H1 (cell line): ENCODE measurements at regions not wholly inside any gene's neighbourhood (a gene's known extent, or its start where the extent isn't known, plus 50 kb on each side); places are given as distances from the start of the nearest gene placed in this dataset.

ENCODE experiments used
- CTCF ChIA-PET: fragments of 300-600 bp; sonication (Branson Sonifier 250); formaldehyde crosslinking; loops from one replicate; lab custom pipeline; 2021; ENCODE audit not compliant: partially characterized antibody; lab: Charles Lee
- POLR2A ChIA-PET: fragments of 300-600 bp; sonication (Branson Sonifier 250); formaldehyde crosslinking; loops from one replicate; lab custom pipeline; 2021; ENCODE audit warnings: inconsistent platforms; ENCODE audit not compliant: partially characterized antibody; lab: Charles Lee
- DNase-seq, 2 experiments: peaks; one replicate each; pipeline versions ENCODE4 v3.0.0 to v3.0.0-alpha.2; 2010 to 2022; ENCODE audit warnings: low spot score in 2 of 2, low read depth in 1 of 2, mixed read lengths in 1 of 2
- FAIRE-seq: peaks from 2 replicates; lab custom pipeline; 2011; peaks lifted over from hg19 to GRCh38; lab: Jason Lieb, UNC
- H2AFZ ChIP-seq: 2 replicates; pipeline ENCODE4 v1.8.1; 2012; ENCODE audit warnings: low read length, inconsistent platforms
- H2AK5ac ChIP-seq: 2 replicates; pipeline ENCODE4 v1.6.1; 2013; ENCODE audit warnings: low read depth, low read length
- H2BK120ac ChIP-seq: replicated peaks from 2 replicates; pipeline ENCODE3; 2013; ENCODE audit warnings: low read depth, low read length, inconsistent platforms
- H2BK12ac ChIP-seq: 2 replicates; pipeline ENCODE4 v1.6.1; 2013; ENCODE audit warnings: low read depth, low read length
- H2BK15ac ChIP-seq: 2 replicates; pipeline ENCODE4 v1.6.1; 2013; ENCODE audit warnings: low read length
- H2BK20ac ChIP-seq: 2 replicates; pipeline ENCODE4 v1.6.1; 2013; ENCODE audit warnings: low read length
- H2BK5ac ChIP-seq: 2 replicates; pipeline ENCODE4 v1.6.1; 2013; ENCODE audit warnings: low read depth, low read length
- H3K14ac ChIP-seq: 2 replicates; pipeline ENCODE4 v1.6.1; 2013; ENCODE audit warnings: inconsistent platforms; ENCODE audit not compliant: insufficient read length
- H3K18ac ChIP-seq: 2 replicates; pipeline ENCODE4 v1.6.1; 2013; ENCODE audit warnings: low read length; ENCODE audit errors: extremely low read depth
- H3K23ac ChIP-seq: 2 replicates; pipeline ENCODE4 v1.6.1; 2013; ENCODE audit warnings: inconsistent platforms; ENCODE audit not compliant: insufficient read length
- H3K23me2 ChIP-seq: 2 replicates; pipeline ENCODE4 v1.6.1; 2013; ENCODE audit warnings: low read depth, low read length
- H3K27ac ChIP-seq: 2 replicates; pipeline ENCODE4 v1.6.1; 2011; ENCODE audit warnings: low read depth, low read length, inconsistent platforms
- H3K27me3 ChIP-seq, 4 experiments: replicated peaks in 1 of 4; 1 replicate in 1 of 4; 2 replicates in 3 of 4; pipeline versions ENCODE4 v1.6.1 to v1.8.1; 2011 to 2013; ENCODE audit warnings: low read length in 3 of 4, mild to moderate bottlenecking in 3 of 4, inconsistent platforms in 2 of 4, mixed read lengths in 2 of 4, moderate library complexity in 1 of 4; ENCODE audit not compliant: control insufficient read depth in 3 of 4, insufficient read depth in 3 of 4; ENCODE audit errors: extremely low read depth in 1 of 4
- H3K36me3 ChIP-seq, 4 experiments: 2 replicates each; pipeline versions ENCODE4 v1.6.1 to v1.8.1; 2011 to 2013; ENCODE audit warnings: mild to moderate bottlenecking in 4 of 4, low read length in 3 of 4, moderate library complexity in 2 of 4, control low read depth in 1 of 4, inconsistent platforms in 1 of 4; ENCODE audit not compliant: insufficient read depth in 4 of 4, control insufficient read depth in 2 of 4
- H3K4ac ChIP-seq: replicated peaks from 2 replicates; pipeline ENCODE3; 2013; ENCODE audit warnings: low read length, low read depth, mixed read lengths, inconsistent platforms; ENCODE audit not compliant: insufficient read length
- H3K4me1 ChIP-seq, 4 experiments: replicated peaks in 1 of 4; 1 replicate in 1 of 4; 2 replicates in 3 of 4; pipeline versions ENCODE4 v1.6.1 to v1.8.1; 2011 to 2013; ENCODE audit warnings: low read length in 3 of 4, inconsistent platforms in 2 of 4, mixed read lengths in 1 of 4; ENCODE audit not compliant: insufficient read depth in 4 of 4, control insufficient read depth in 3 of 4
- H3K4me2 ChIP-seq, 2 experiments: 2 replicates each; pipeline versions ENCODE4 v1.6.1 to v1.8.1; 2011 to 2013; ENCODE audit warnings: low read depth in 2 of 2, low read length in 2 of 2, control low read depth in 1 of 2, inconsistent platforms in 1 of 2, mild to moderate bottlenecking in 1 of 2; ENCODE audit not compliant: insufficient read depth in 1 of 2
- H3K4me3 ChIP-seq, 4 experiments: fragments of 200-600, 300-600 bp in 1 of 4; sonication (generic), shearing (Covaris generic), sonication (Bioruptor Twin) in 1 of 4; 2 replicates each; pipeline versions ENCODE4 v1.5.1 to v1.8.1; 2011 to 2016; ENCODE audit warnings: low read length in 4 of 4, low read depth in 3 of 4, control low read depth in 2 of 4, inconsistent platforms in 2 of 4, mild to moderate bottlenecking in 2 of 4, mixed read lengths in 1 of 4, moderate library complexity in 1 of 4; ENCODE audit not compliant: insufficient read depth in 2 of 4; ENCODE audit errors: extremely low read depth in 1 of 4
- H3K56ac ChIP-seq: replicated peaks from 2 replicates; pipeline ENCODE3; 2013; ENCODE audit warnings: low read depth, mild to moderate bottlenecking, mixed read lengths, low read length, inconsistent platforms; ENCODE audit not compliant: insufficient read length
- H3K79me1 ChIP-seq: 2 replicates; pipeline ENCODE4 v1.6.1; 2013; ENCODE audit warnings: low read depth, low read length, control low read depth
- H3K79me2 ChIP-seq, 2 experiments: 2 replicates each; pipeline versions ENCODE4 v1.6.1 to v1.8.1; 2012 to 2013; ENCODE audit warnings: low read length in 2 of 2, mild to moderate bottlenecking in 2 of 2, inconsistent platforms in 1 of 2; ENCODE audit not compliant: insufficient read depth in 2 of 2, control insufficient read depth in 1 of 2
- H3K9ac ChIP-seq, 4 experiments: replicated peaks in 1 of 4; 1 replicate in 1 of 4; 2 replicates in 3 of 4; pipeline versions ENCODE4 v1.6.1 to v1.8.1; 2011 to 2013; ENCODE audit warnings: low read depth in 3 of 4, low read length in 3 of 4, control low read depth in 2 of 4, mild to moderate bottlenecking in 2 of 4, moderate library complexity in 2 of 4, inconsistent platforms in 1 of 4; ENCODE audit errors: extremely low read depth in 1 of 4
- H3K9me3 ChIP-seq, 2 experiments: 2 replicates each; pipeline versions ENCODE4 v1.6.1 to v1.8.1; 2012 to 2013; ENCODE audit warnings: mild to moderate bottlenecking in 2 of 2, moderate library complexity in 2 of 2, control low read depth in 1 of 2, inconsistent platforms in 1 of 2, low read depth in 1 of 2, low read length in 1 of 2, mixed read lengths in 1 of 2; ENCODE audit not compliant: insufficient read depth in 2 of 2
- H4K20me1 ChIP-seq, 2 experiments: replicated peaks in 1 of 2; 2 replicates each; pipeline versions ENCODE3 to v1.8.1; 2011 to 2013; ENCODE audit warnings: inconsistent platforms in 2 of 2, low read length in 2 of 2, mild to moderate bottlenecking in 1 of 2; ENCODE audit not compliant: insufficient read depth in 2 of 2, control insufficient read depth in 1 of 2
- H4K5ac ChIP-seq: 2 replicates; pipeline ENCODE4 v1.6.1; 2013; ENCODE audit warnings: low read length, low read depth, mixed read lengths, inconsistent platforms; ENCODE audit not compliant: insufficient read length
- H4K8ac ChIP-seq: 2 replicates; pipeline ENCODE4 v1.8.0; 2013; ENCODE audit warnings: mild to moderate bottlenecking, moderate library complexity, low read length, inconsistent platforms; ENCODE audit not compliant: insufficient read depth; ENCODE audit errors: extremely low read depth
- H4K91ac ChIP-seq: replicated peaks from 2 replicates; pipeline ENCODE3; 2013; ENCODE audit warnings: low read length, mixed read lengths, inconsistent platforms; ENCODE audit not compliant: insufficient read length
- CREB1 ChIP-seq: IDR thresholded peaks from 2 replicates; pipeline ENCODE4 v1.6.1; 2012; ENCODE audit warnings: inconsistent platforms
- GABPA ChIP-seq: IDR thresholded peaks from 2 replicates; pipeline ENCODE4 v1.6.1; 2011; ENCODE audit warnings: mild to moderate bottlenecking, low read length, moderate library complexity, borderline replicate concordance; ENCODE audit not compliant: insufficient read depth
- KDM1A ChIP-seq: fragments of 200-600, 300-600 bp; sonication (generic); IDR thresholded peaks from 2 replicates; pipeline ENCODE4 v1.7.1; 2016; ENCODE audit warnings: mild to moderate bottlenecking, low read length, borderline replicate concordance
- POU5F1 ChIP-seq: IDR thresholded peaks from 2 replicates; pipeline ENCODE4 v1.6.1; 2011; ENCODE audit warnings: low read depth, mild to moderate bottlenecking, low read length, moderate library complexity
- RBBP5 ChIP-seq: IDR thresholded peaks from 2 replicates; pipeline ENCODE4 v1.7.1; 2012; ENCODE audit warnings: low read depth, mild to moderate bottlenecking, inconsistent platforms, low read length, moderate library complexity, borderline replicate concordance
- RNF2 ChIP-seq: fragments of 200-900, 300-1000 bp; sonication (generic); IDR thresholded peaks from 2 replicates; pipeline ENCODE4 v1.7.1; 2016; ENCODE audit warnings: borderline replicate concordance, low read depth, mild to moderate bottlenecking, antibody characterized with exemption, low read length; ENCODE audit not compliant: poor library complexity, severe bottlenecking; ENCODE audit errors: missing control alignments
- TCF12 ChIP-seq: IDR thresholded peaks from 2 replicates; pipeline ENCODE4 v1.6.1; 2011; ENCODE audit warnings: low read depth, mild to moderate bottlenecking, low read length
- ZNF274 ChIP-seq: IDR thresholded peaks from 2 replicates; pipeline ENCODE4 v1.7.0; 2012; ENCODE audit warnings: low read length, borderline replicate concordance; ENCODE audit errors: extremely low read depth
- WGBS, 2 experiments: shearing (Covaris generic) in 1 of 2; methylation state at CpG; one replicate each; pipeline versions ENCODE4 v1.1.6 to v1.1.7; 2013 to 2015; ENCODE audit warnings: low lambda C conversion rate in 2 of 2, mixed read lengths in 2 of 2, inconsistent platforms in 1 of 2, low coverage in 1 of 2, missing lambda C conversion rate in 1 of 2; ENCODE audit not compliant: insufficient replicate concordance in 2 of 2, insufficient coverage in 1 of 2, insufficient read length in 1 of 2; ENCODE audit errors: extremely low coverage in 1 of 2, missing lambda C conversion rate in 1 of 2; 5-methylcytosine and 5-hydroxymethylcytosine counted together

DNA sequence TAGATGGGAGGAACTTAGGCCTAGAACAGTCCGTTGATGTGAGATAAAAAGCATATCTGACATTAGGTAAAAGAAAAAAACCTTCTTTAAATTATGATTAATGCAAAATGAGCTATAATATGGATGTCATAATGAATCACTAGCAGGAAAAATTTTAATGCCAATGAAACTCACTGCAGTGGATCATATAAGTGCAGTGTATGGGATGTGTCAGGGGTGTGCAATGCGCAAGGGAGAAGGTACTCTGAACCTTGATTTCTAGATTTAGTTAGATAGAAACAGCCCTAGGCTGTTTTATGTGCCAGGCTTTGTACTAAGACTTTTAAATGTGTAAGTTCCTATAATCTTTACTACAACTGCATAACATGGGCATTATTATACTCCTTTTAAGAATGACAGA, 50.4 kb upstream of the NXPH2 start:
- no peaks in the 10 kb centered on the region for H4K20me1 ChIP-seq
- H3K23me2 ChIP-seq: no peaks in the 10 kb centered on the region
- ChIA-PET CTCF (interaction anchor here (1.3 to 2.7 kb wide), 5 partner anchors 16 to 965 kb away, joined by 5 to 14 read pairs (median 7); no protein-coding TSS in a partner anchor), POLR2A (no interaction called here)
- H2AFZ ChIP-seq: no peak overlapping the region
- no peak overlapping the region for H4K5ac ChIP-seq
- no peaks in the 10 kb centered on the region for H3K79me1 ChIP-seq
- FAIRE-seq: no peak
- no peak overlapping the region for H2BK5ac ChIP-seq
- no peak for TF ChIP-seq GABPA
- no peak for TF ChIP-seq ZNF274
- TF ChIP-seq POU5F1: no peak
- TF ChIP-seq RBBP5: no peak
- no peak for TF ChIP-seq TCF12
- no peak for TF ChIP-seq KDM1A
- no peak for TF ChIP-seq RNF2
- no peak for TF ChIP-seq CREB1
- TF ChIP-seq, all 59 proteins: peak for 0
- Histone ChIP-seq H3K4ac (no peak overlapping the region), H4K8ac (no peak overlapping the region), H3K9me3 (no peaks in the 10 kb centered on the region; a peak in 1 of 4 replicates), H2BK12ac (no peak overlapping the region), H3K36me3 (no peaks in the 10 kb centered on the region), H3K27me3 (no peaks in the 10 kb centered on the region), H4K91ac (no peak overlapping the region), H2BK120ac (no peak overlapping the region), H3K27ac (no peak overlapping the region), H3K4me3 (no peak overlapping the region), H2AK5ac (no peak overlapping the region), H2BK15ac (no peak overlapping the region), H3K23ac (no peak overlapping the region), H3K4me1 (no peaks in the 10 kb centered on the region), H2BK20ac (no peak overlapping the region), H3K18ac (no peak overlapping the region), H3K4me2 (no peak overlapping the region), H3K56ac (no peak overlapping the region), H3K79me2 (no peaks in the 10 kb centered on the region), H3K14ac (no peak overlapping the region), H3K9ac (no peak overlapping the region)
- DNase-seq: no peak
- 82% methylated on average over 2 of the region's 2 CpGs; no CpG with 5 or more reads in 1 of the 2 experiments for WGBS, 2 experiments
